C4-2B (cell line): ENCODE measurements at regions not wholly inside any gene's neighbourhood (a gene's known extent, or its start where the extent isn't known, plus 50 kb on each side); places are given as distances from the start of the nearest gene placed in this dataset.

Experiments
- H3K27ac ChIP-seq: fragments of 450-650 bp; 2 replicates; pipeline ENCODE4 v1.5.1; 2017
- ZFX ChIP-seq: fragments of 450-650 bp; IDR thresholded peaks from 2 replicates; pipeline ENCODE4 v1.6.1; 2017
- TF ChIP-seq, protein P1 (sequence below): fragments of 450-650 bp; conservative IDR thresholded peaks from 2 replicates; pipeline ENCODE4 v1.5.1; 2017; ENCODE audit warnings: mild to moderate bottlenecking

DNA sequence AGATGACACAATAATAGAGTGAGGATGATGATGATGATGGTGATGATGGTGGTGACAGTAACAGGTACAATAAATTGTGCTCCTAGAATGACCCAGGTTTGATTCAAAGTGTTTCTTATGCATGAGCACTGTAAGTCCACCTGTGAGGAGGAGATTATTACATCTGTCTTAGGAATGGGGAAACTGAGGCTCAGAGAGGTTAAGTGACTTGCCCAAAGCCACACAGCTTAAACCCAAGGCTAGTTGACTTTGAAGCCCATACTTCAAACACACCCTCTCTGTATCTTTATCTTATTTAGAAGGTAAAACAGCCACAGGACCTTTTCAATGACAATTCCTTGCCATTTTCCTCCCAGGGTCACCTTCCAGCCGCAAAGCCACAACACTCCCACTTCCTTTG is 88.9 kb downstream of the MIAT start:
- TF ChIP-seq ZFX: no peak
- TF ChIP-seq, protein P1, sequence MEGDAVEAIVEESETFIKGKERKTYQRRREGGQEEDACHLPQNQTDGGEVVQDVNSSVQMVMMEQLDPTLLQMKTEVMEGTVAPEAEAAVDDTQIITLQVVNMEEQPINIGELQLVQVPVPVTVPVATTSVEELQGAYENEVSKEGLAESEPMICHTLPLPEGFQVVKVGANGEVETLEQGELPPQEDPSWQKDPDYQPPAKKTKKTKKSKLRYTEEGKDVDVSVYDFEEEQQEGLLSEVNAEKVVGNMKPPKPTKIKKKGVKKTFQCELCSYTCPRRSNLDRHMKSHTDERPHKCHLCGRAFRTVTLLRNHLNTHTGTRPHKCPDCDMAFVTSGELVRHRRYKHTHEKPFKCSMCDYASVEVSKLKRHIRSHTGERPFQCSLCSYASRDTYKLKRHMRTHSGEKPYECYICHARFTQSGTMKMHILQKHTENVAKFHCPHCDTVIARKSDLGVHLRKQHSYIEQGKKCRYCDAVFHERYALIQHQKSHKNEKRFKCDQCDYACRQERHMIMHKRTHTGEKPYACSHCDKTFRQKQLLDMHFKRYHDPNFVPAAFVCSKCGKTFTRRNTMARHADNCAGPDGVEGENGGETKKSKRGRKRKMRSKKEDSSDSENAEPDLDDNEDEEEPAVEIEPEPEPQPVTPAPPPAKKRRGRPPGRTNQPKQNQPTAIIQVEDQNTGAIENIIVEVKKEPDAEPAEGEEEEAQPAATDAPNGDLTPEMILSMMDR: no peak
- no peak overlapping the region for H3K27ac ChIP-seq

DNA sequence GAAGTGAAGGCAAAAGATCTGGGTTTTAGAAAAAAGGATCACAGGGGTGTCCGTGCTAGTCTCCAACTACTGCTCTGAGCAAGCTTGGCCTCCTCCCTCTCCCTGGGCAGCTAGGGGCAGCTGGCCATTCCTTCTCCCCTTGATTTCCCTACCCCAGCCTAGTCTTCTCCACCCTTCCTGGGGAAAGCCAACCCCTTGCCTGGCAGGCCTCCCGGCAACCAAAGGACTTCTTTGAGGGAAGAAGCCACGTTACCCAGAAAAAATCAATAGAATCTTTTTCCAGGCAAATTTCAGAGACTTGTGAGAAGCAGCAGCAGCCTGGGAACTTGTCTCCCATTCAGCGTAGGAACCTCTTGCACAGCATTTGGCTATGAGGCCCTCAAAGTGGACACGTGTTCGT is 91.5 kb downstream of the MIAT start:
- TF ChIP-seq ZFX: no peak
- TF ChIP-seq, protein P1: no peak

DNA sequence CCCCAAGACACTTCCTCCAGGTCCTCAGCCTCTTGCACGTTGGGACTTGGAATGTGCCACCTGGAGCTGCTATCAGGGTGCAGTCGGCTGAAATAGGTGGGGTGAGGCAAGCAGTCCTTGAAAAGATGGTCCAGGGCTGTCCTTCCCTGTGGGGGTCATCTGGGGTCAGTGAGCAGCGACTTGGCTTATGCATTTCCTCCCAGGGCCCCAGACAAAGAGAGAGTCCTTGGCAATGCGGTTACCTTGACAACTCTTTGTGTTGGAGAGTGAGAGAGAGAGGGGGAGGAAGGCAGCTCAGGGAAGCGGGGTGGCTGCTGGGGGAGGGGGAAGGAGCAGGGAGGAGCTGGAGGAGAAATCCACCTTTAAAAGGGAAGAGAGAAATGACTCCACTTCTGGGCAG is 93.8 kb downstream of the MIAT start:
- no peak overlapping the region for H3K27ac ChIP-seq

More for the DNA sequence above, 91.5 kb downstream of the MIAT start:
- no peak overlapping the region for H3K27ac ChIP-seq

DNA sequence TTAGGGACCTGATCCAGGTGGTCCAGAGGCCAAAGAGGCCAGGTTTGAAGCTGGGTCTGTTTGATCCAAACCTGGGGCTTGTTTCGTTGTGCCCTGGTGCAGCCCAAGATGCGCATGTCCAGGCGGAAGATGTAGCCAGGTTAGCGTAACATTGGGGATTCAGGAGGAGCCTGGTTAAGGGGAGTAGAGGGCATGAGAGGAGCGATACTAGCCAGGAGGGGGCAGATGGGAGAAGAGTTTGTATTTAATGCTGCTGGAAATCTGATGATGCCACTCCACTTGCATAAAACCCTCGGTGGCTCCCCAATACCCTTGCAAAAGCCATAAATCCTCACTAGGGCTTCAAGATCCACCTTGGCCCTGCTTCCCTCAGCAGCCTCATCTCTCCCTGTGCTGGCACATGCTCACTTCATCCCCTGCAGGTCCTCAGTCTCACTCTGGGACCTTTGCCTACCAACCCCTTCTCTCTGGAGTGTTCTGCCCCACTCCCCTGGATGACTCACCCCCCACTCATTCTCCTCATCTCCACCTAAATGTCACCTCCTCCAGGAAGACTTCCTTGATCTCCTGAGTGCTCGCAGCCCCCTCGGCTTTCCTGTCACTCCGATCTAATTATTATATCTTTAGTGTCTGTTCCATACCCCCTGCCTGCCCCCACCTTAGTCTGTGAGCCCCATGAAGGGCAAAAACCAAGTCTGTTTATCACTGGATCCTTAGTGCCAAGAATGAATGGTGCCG is 95.9 kb downstream of the MIAT start:
- H3K27ac ChIP-seq: no peak overlapping the region
- no peak for TF ChIP-seq ZFX
- TF ChIP-seq, protein P1: no peak; the same call in 1 of the 2 replicates

More for the DNA sequence above, 93.8 kb downstream of the MIAT start:
- TF ChIP-seq, protein P1: no peak
- TF ChIP-seq ZFX: no peak

DNA sequence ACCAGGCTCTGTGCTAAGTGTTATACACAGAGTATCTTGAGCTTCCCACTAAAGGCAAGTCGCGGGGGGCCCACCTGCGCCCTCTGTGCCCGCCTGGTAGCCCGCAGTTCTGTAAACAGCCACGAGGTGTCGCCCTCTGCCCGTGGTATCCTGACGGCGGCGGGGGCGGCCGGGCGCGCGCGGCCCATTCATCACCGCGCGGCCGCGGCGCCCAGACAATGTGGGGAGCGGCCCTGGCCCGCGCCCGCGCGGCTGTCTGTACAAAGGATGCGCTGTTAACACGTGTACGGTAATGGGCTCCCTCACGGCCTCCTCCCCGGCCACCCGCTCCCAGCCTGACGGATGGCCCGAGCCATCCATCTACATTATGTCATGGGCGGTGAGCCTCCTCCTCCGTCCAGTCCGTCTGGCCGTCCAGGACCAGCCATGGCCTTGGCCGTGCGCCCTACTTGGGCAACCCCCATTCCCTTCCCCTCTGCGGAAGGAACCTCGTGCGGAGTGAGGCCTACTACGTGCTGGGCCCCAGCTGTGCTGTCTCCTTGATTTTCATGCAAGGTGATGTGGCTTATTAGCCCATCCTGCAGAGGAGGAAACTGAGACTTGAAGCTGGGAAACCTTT is 99.4 kb downstream of the MIAT start:
- TF ChIP-seq ZFX: no peak
- TF ChIP-seq, protein P1: peak; percentile 96
- no peak overlapping the region for H3K27ac ChIP-seq

DNA sequence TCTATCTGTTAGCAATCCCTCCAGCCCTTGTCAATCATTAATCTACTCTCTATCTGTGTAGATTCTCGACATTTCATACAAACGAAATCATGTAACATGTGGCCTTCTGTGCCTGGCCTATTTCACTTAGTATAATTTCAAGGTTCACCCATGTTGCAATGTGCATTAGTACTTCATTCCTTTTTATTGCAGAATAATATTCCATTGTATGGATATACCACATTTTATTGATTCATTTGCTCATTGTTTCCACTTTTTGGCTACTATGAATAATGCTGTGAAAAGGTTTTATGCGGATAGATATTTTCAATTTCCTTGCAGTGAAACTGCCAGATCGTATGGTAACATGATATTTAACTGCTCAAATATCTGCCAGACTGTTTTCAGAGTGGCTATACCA is 100.1 kb downstream of the MIAT start:
- TF ChIP-seq, protein P1: no peak
- TF ChIP-seq ZFX: no peak
- no peak overlapping the region for H3K27ac ChIP-seq
